ENCODE measurements at regions not wholly inside any gene's neighbourhood (a gene's known extent, or its start where the extent isn't known, plus 50 kb on each side); places are given as distances from the start of the nearest gene placed in this dataset.

GRCh38 chr10:3525832-3526449 is 259.1 kb downstream of the KLF6 start:
- Histone ChIP-seq H3K9me2 (replicated peaks; ENCODE audit: control insufficient read depth, low read length) (no peaks in the 10 kb centered on the region), H3K4me1 (ENCODE audit: control insufficient read depth, low read length) (no peaks in the 10 kb centered on the region), H3K27me3 (ENCODE audit: control insufficient read depth, low read length) (no peaks in the 10 kb centered on the region)

DNA sequence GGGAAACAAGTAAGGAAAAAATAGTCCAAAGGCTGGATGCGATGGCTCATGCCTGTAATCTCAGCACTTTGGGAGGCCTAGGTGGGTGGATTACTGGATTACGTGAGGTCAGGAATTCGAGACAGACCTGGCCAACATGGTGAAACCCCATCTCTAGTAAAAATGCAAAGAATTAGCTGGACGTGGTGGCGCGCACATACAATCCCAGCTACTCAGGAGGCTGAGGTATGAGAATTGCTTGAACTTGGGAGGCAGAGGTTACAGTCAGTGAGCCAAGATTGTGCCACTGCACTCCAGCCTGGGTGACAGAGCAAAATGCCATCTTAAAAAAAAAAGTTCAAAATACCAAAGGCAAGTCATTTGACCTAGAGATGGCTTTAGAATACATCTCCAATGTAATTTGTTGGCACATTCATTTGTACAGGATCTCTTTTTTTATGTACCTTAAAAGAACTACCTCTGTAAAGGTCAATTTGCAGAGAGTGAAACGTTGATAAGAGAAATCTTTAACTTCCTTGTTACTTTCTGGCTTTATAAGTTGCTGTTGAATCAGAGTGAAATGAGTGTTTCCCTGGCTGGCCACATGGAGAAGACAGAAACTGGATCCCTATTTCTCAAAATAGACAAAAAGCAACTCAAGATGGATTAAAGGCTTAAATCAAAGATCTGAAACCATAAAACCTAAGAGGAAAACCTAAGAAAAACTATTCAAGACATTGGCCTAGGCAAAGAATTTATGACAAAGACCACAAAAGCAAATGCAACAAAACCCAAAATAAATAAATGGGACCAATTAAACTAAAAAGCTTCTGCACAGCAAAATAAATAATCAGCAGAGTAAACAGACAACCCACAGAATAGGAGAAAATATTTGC is 260.7 kb downstream of the KLF6 start:
- no peaks in the 10 kb centered on the region for H3K27me3 ChIP-seq (ENCODE audit: control insufficient read depth, low read length)
- H3K4me1 ChIP-seq (ENCODE audit: control insufficient read depth, low read length) = no peaks in the 10 kb centered on the region
- no peak overlapping the region for H3K4me2 ChIP-seq (ENCODE audit: low read length)
- H3K27ac ChIP-seq (ENCODE audit: low read depth, low read length) = no peak overlapping the region
- TF ChIP-seq, protein P1, sequence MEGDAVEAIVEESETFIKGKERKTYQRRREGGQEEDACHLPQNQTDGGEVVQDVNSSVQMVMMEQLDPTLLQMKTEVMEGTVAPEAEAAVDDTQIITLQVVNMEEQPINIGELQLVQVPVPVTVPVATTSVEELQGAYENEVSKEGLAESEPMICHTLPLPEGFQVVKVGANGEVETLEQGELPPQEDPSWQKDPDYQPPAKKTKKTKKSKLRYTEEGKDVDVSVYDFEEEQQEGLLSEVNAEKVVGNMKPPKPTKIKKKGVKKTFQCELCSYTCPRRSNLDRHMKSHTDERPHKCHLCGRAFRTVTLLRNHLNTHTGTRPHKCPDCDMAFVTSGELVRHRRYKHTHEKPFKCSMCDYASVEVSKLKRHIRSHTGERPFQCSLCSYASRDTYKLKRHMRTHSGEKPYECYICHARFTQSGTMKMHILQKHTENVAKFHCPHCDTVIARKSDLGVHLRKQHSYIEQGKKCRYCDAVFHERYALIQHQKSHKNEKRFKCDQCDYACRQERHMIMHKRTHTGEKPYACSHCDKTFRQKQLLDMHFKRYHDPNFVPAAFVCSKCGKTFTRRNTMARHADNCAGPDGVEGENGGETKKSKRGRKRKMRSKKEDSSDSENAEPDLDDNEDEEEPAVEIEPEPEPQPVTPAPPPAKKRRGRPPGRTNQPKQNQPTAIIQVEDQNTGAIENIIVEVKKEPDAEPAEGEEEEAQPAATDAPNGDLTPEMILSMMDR (IDR thresholded peaks at IDR 0.05; ENCODE audit: low read depth, low read length, poor library complexity, severe bottlenecking) = no peak
- TF ChIP-seq EZH2phosphoT487 (IDR thresholded peaks at IDR 0.05; ENCODE audit: borderline replicate concordance, low read length) = no peak
- H3K79me2 ChIP-seq (ENCODE audit: control insufficient read depth, low read length) = no peaks in the 10 kb centered on the region
- H3F3A ChIP-seq (ENCODE audit: control insufficient read depth, insufficient read depth) = no peaks in the 10 kb centered on the region
- H3K9me2 ChIP-seq (replicated peaks; ENCODE audit: control insufficient read depth, low read length) = no peaks in the 10 kb centered on the region
- H3K4me3 ChIP-seq (ENCODE audit: low read length) = no peak overlapping the region
- H3K9me3 ChIP-seq (ENCODE audit: control insufficient read depth, insufficient read depth, low read length) = no peaks in the 10 kb centered on the region
- no peaks in the 10 kb centered on the region for H3K36me3 ChIP-seq (ENCODE audit: control insufficient read depth, low read length)
- no peaks in the 10 kb centered on the region for H4K20me1 ChIP-seq (ENCODE audit: control insufficient read depth, insufficient read depth, low read depth, low read length)

More at GRCh38 chr10:3525832-3526449, 259.1 kb downstream of the KLF6 start:
- H3K27ac ChIP-seq (ENCODE audit: low read depth, low read length) = no peak overlapping the region
- no peaks in the 10 kb centered on the region for H4K20me1 ChIP-seq (ENCODE audit: control insufficient read depth, insufficient read depth, low read depth, low read length)
- no peaks in the 10 kb centered on the region for H3F3A ChIP-seq (ENCODE audit: control insufficient read depth, insufficient read depth)
- no peak overlapping the region for H3K4me3 ChIP-seq (ENCODE audit: low read length)
- no peak overlapping the region for H3K4me2 ChIP-seq (ENCODE audit: low read length)
- no peaks in the 10 kb centered on the region for H3K79me2 ChIP-seq (ENCODE audit: control insufficient read depth, low read length)
- H3K9me3 ChIP-seq (ENCODE audit: control insufficient read depth, insufficient read depth, low read length) = no peaks in the 10 kb centered on the region
- H3K36me3 ChIP-seq (ENCODE audit: control insufficient read depth, low read length) = no peaks in the 10 kb centered on the region
- TF ChIP-seq, protein P1 (IDR thresholded peaks at IDR 0.05; ENCODE audit: low read depth, low read length, poor library complexity, severe bottlenecking) = no peak
- no peak for TF ChIP-seq EZH2phosphoT487 (IDR thresholded peaks at IDR 0.05; ENCODE audit: borderline replicate concordance, low read length)

DNA sequence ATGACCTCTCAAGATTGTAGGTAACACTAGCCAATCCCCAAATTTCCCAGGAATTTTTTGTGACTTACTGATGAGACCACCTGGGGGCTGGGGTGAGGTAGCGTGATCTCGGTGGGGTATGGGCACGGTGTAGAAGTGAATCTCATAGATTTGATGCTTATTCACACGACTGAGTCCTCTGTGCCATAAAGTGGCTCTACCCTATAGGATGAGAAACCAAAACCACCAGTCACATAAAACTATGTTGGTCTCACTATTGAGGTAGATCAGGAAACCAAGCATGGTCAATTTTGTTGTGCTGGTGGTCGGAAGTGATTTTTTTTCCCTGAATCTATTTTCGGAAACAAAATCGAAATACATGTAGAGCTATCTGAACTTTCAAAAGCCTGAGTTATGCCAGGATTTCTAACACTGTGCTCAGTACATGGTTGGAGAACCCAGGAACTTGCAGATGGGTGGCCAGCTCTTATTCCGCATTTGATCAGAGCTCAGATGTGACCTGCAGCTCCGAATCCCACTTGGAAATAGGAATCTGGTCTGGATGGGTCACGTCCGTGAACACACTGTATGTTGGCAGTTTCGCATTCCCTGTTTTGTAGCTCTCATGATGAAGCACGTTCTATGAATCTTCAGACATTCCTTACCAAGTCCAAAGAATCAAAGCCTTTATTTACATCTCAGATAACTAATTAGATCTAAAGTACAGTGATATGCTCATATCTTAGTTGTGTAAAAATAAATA is 261.5 kb downstream of the KLF6 start:
- no peaks in the 10 kb centered on the region for H3K9me2 ChIP-seq (replicated peaks; ENCODE audit: control insufficient read depth, low read length)
- no peaks in the 10 kb centered on the region for H3K9me3 ChIP-seq (ENCODE audit: control insufficient read depth, insufficient read depth, low read length)
- H3K27me3 ChIP-seq (ENCODE audit: control insufficient read depth, low read length) = no peaks in the 10 kb centered on the region
- TF ChIP-seq EZH2phosphoT487 (IDR thresholded peaks at IDR 0.05; ENCODE audit: borderline replicate concordance, low read length) = no peak
- TF ChIP-seq, protein P1 (IDR thresholded peaks at IDR 0.05; ENCODE audit: low read depth, low read length, poor library complexity, severe bottlenecking) = no peak
- H3F3A ChIP-seq (ENCODE audit: control insufficient read depth, insufficient read depth) = no peaks in the 10 kb centered on the region
- no peaks in the 10 kb centered on the region for H4K20me1 ChIP-seq (ENCODE audit: control insufficient read depth, insufficient read depth, low read depth, low read length)
- no peaks in the 10 kb centered on the region for H3K36me3 ChIP-seq (ENCODE audit: control insufficient read depth, low read length)
- no peaks in the 10 kb centered on the region for H3K79me2 ChIP-seq (ENCODE audit: control insufficient read depth, low read length)
- H3K4me2 ChIP-seq (ENCODE audit: low read length) = no peak overlapping the region
- H3K4me1 ChIP-seq (ENCODE audit: control insufficient read depth, low read length) = no peaks in the 10 kb centered on the region
- H3K27ac ChIP-seq (ENCODE audit: low read depth, low read length) = no peak overlapping the region
- no peak overlapping the region for H3K4me3 ChIP-seq (ENCODE audit: low read length)
